Erythroblast (primary cell): ENCODE measurements at regions not wholly inside any gene's neighbourhood (a gene's known extent, or its start where the extent isn't known, plus 50 kb on each side); places are given as distances from the start of the nearest gene placed in this dataset.

Experiments used
- GATA1 ChIP-seq: IDR thresholded peaks from 2 replicates; pipeline ENCODE4 v1.6.1; 2011; ENCODE audit warnings: low read depth, mild to moderate bottlenecking, control low read depth, low read length, moderate library complexity
- POLR2A ChIP-seq: IDR thresholded peaks from 2 replicates; pipeline ENCODE4 v1.6.1; 2011; ENCODE audit warnings: mild to moderate bottlenecking, low read length

GRCh38 chr10:14454206-14454605 is 123.5 kb upstream of the FRMD4A start:
- TF ChIP-seq POLR2A (no peak), GATA1 (no peak)
